Muscle of leg (tissue), 3 donors: ENCODE measurements at regions not wholly inside any gene's neighbourhood (a gene's known extent, or its start where the extent isn't known, plus 50 kb on each side); places are given as distances from the start of the nearest gene placed in this dataset.

Source experiments
- DNase-seq: peaks from one replicate; pipeline ENCODE4 v3.0.0; 2013
- H3K27ac ChIP-seq: one replicate; pipeline ENCODE4 v1.5.1; 2013; ENCODE audit warnings: mild to moderate bottlenecking, low read length, control low read depth
- H3K27me3 ChIP-seq: one replicate; pipeline ENCODE4 v1.6.1; 2013; ENCODE audit warnings: low read length; ENCODE audit not compliant: control insufficient read depth, insufficient read depth
- H3K36me3 ChIP-seq: one replicate; pipeline ENCODE4 v1.6.1; 2013; ENCODE audit warnings: low read length; ENCODE audit not compliant: control insufficient read depth, insufficient read depth
- H3K4me1 ChIP-seq: one replicate; pipeline ENCODE4 v1.6.1; 2013; ENCODE audit warnings: low read length; ENCODE audit not compliant: control insufficient read depth, insufficient read depth
- H3K4me3 ChIP-seq: one replicate; pipeline ENCODE4 v1.5.1; 2013; ENCODE audit warnings: low read length, control low read depth
- H3K9me3 ChIP-seq: replicated peaks from 2 replicates; pipeline ENCODE4 v1.6.1; 2013; ENCODE audit warnings: low read depth, low read length; ENCODE audit not compliant: control insufficient read depth
- WGBS: methylation state at CpG from one replicate; pipeline ENCODE4 v1.1.5; 2013; ENCODE audit warnings: missing lambda C conversion rate; ENCODE audit not compliant: insufficient coverage; 5-methylcytosine and 5-hydroxymethylcytosine counted together

- Histone ChIP-seq H3K4me1 (no peaks in the 10 kb centered on the region), H3K4me3 (no peak overlapping the region), H3K9me3 (no peaks in the 10 kb centered on the region), H3K36me3 (no peaks in the 10 kb centered on the region), H3K27ac (no peak overlapping the region), H3K27me3 (no peaks in the 10 kb centered on the region)
- WGBS = 92% methylated on average over 3 of the region's 6 CpGs
- DNase-seq = no peak
Observed at GRCh38 chr10:126844406-126844805, 60.8 kb upstream of the DOCK1 start.

DNA sequence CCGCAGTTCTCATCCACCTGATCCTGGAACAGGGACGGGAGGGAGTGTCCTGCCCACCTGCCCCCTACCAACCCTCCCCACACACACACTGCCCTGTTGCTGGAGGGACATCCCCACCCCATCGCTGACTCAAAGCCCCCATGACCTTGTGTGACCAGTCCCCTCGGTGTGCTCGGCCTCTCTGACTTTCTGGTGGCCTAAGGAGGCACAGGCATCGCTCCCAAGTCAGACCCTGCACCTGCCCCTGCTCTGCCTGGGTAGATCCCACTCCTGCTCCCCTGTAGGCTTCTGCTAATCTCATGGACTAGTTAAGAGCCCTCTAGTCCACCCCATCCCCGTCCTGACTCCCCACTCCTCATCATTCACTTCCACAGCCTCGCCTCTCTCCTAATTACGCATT is 58.8 kb upstream of the DOCK1 start:
- DNase-seq = no peak
- Histone ChIP-seq H3K36me3 (no peaks in the 10 kb centered on the region), H3K27ac (no peak overlapping the region), H3K27me3 (no peaks in the 10 kb centered on the region), H3K4me3 (no peak overlapping the region), H3K9me3 (no peaks in the 10 kb centered on the region), H3K4me1 (no peaks in the 10 kb centered on the region)
- WGBS = 82% methylated on average over 7 of the region's 9 CpGs

DNA sequence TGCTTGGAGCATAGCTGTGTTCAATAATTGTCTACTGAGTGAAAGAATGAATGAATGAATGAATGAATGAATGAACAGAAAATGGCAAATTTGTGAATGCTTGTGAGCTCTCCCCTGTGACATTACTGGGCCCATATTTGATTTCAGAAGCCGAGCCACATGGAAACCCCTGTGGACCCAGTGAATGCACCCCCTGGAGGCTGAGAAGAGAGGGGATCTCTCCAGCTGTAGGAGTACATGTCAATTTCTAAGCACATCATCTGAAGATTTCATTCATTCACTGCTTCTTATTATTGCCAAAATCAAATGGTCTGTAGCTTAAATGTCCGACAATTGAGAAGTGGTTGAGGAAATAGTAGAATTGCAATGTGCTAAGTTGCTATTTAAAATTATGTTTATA is 58.3 kb upstream of the DOCK1 start:
- H3K4me1 ChIP-seq = no peaks in the 10 kb centered on the region
- DNase-seq = no peak
- H3K9me3 ChIP-seq = no peaks in the 10 kb centered on the region
- no peaks in the 10 kb centered on the region for H3K27me3 ChIP-seq
- no peaks in the 10 kb centered on the region for H3K36me3 ChIP-seq
- no CpG with 5 or more reads among the region's 2 CpGs for WGBS
- H3K27ac ChIP-seq = no peak overlapping the region
- H3K4me3 ChIP-seq = no peak overlapping the region

DNA sequence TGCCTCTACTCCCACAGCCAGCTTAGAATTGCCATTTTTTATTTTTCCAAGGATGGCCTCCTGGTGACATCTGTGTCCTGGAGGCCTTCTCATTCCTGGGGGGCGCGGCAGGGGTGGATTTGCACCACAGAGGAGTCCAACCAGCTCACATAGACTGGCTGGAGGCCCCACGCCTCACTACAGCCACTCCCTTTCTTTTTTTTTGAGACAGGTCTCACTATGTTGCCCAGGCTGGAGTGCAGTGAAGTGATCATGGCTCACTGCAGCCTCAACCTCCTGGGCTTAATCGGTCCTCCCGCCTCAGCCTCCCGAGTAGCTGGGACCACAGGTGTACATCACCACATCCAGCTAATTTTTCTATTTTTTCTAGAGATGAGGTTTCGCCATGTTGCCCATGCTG is 57.6 kb upstream of the DOCK1 start:
- Histone ChIP-seq H3K4me3 (no peak overlapping the region), H3K36me3 (no peaks in the 10 kb centered on the region), H3K9me3 (no peaks in the 10 kb centered on the region), H3K4me1 (no peaks in the 10 kb centered on the region), H3K27me3 (no peaks in the 10 kb centered on the region), H3K27ac (no peak overlapping the region)
- WGBS = 87% methylated on average over 6 of the region's 7 CpGs
- no peak for DNase-seq

DNA sequence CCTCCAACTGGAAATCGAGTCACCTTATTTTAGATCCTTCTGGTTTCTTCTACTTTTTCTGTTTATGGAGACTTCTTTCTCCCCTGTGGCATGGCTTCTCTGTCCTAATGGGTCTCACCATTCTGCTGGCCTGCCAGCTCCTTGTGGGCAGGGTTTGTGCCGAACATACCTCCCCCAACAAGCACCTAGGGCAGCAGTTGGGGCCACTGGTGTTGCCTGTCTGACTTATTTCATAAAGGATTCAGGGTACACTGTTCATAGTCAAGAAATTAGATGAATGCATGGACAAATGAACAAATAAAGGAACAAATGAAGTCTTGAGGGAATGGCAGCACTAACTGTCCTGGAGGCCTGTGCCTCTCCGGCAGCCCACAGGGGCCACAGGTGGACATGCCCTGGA is 55.6 kb upstream of the DOCK1 start:
- WGBS = 90% methylated on average over 1 of the region's 3 CpGs
- no peak for DNase-seq
- Histone ChIP-seq H3K36me3 (no peaks in the 10 kb centered on the region), H3K9me3 (no peaks in the 10 kb centered on the region), H3K27ac (no peak overlapping the region), H3K27me3 (no peaks in the 10 kb centered on the region), H3K4me3 (no peak overlapping the region), H3K4me1 (no peaks in the 10 kb centered on the region)

DNA sequence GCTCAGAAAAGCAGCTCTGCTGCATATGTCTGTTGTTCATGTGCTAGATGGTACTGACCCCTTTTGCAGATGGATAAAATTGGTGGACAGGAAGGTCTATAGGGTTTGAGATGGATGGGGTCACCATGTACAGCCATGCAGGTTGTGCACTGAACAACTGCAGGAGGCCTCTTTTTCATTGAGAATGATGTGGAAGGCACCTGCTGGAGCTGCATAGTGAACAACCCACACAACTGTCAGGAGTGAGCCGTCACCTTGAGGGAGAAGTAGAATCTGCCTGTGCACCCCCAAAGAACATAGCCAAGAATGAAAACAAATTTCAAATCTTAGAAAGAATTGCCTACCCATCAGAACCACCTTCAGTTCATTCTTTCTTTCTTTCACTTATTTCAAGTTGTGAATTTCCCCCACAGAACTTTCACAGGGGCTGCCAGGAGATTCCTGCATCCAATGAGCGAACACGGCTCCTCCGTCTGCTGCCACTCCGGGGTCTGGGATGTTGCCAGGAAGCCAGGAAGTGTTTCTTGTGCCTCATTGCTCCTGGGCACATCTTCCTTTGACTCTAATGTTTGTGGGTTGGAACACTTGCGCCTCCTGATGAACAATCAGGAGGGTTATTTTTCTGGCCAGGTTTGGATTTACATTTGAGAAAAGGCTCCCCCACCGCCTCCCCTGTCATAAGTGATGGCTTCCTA is 53.7 kb upstream of the DOCK1 start:
- no peaks in the 10 kb centered on the region for H3K27me3 ChIP-seq
- H3K27ac ChIP-seq = no peak overlapping the region
- DNase-seq = no peak
- 100% methylated on average over 1 of the region's 7 CpGs for WGBS
- no peaks in the 10 kb centered on the region for H3K9me3 ChIP-seq
- no peaks in the 10 kb centered on the region for H3K36me3 ChIP-seq
- no peak overlapping the region for H3K4me3 ChIP-seq
- no peaks in the 10 kb centered on the region for H3K4me1 ChIP-seq

DNA sequence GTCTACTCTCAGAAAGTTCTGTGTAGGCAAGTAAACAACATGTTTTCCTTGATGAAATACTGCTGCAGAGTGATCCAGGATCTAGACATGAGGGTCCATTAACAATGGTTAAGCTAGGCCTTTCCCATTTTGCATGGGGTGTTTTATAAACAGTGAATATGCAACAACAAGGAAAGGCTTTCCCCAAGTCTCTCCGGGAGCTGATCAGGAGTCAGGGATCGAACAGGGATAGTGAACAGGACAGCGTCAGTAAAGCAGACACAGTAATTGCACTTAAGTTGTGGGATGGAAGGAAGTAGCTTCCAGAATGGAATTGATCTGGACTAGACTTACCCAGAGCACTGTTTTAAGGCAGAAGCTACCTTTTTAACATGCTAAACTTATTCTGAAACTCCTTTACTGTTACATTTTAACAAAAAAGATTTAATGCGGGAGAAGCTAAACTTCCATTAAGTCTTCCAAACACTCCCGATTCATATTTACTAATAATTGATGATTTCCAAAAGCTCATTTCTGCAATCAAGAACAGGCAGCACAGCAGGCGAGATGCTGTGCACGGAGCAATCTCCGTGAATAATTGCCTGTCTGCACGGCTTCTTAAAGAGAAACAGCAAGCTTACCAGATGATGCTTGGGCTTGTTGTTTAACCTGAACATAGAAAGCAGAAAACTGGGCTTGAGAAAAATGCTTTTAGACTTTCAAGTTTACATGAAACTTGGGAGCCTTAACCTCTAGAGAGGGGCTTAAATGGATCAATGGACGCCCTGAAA is 50.3 kb upstream of the DOCK1 start:
- no peaks in the 10 kb centered on the region for H3K27me3 ChIP-seq
- H3K4me3 ChIP-seq = no peak overlapping the region
- H3K4me1 ChIP-seq = no peaks in the 10 kb centered on the region
- WGBS = 44% methylated on average over 7 of the region's 10 CpGs
- no peak for DNase-seq
- no peaks in the 10 kb centered on the region for H3K36me3 ChIP-seq
- H3K9me3 ChIP-seq = peaks cover 2% of the 10 kb centered on the region
- no peak overlapping the region for H3K27ac ChIP-seq
